Vagina (tissue), 2 donors: ENCODE measurements at regions not wholly inside any gene's neighbourhood (a gene's known extent, or its start where the extent isn't known, plus 50 kb on each side); places are given as distances from the start of the nearest gene placed in this dataset.

Experiments
- CTCF ChIP-seq, 3 experiments: fragments of 450-650 bp in 2 of 3; fragments of 200-600 bp in 1 of 3; sonication (generic) in 1 of 3; IDR thresholded peaks; one replicate each; pipeline ENCODE4 v1.5.1; 2017 to 2019; ENCODE audit warnings: antibody characterized with exemption in 3 of 3, mild to moderate bottlenecking in 2 of 3, moderate library complexity in 2 of 3
- POLR2A ChIP-seq, 2 donors: fragments of 450-650 bp; IDR thresholded peaks; one replicate each; pipeline ENCODE4 v1.6.1; 2017; ENCODE audit warnings: antibody characterized with exemption in 2 of 2, mild to moderate bottlenecking in 2 of 2, moderate library complexity in 2 of 2
- POLR2AphosphoS5 ChIP-seq, 2 donors: sonication (generic); formaldehyde crosslinking; IDR thresholded peaks; one replicate each; pipeline ENCODE4 v1.9.0; 2017; ENCODE audit warnings: antibody characterized with exemption in 2 of 2, mild to moderate bottlenecking in 2 of 2, low read depth in 1 of 2; ENCODE audit not compliant: insufficient read depth in 1 of 2

- TF ChIP-seq CTCF (IDR thresholded peaks at IDR 0.05) (no peak), POLR2A (IDR thresholded peaks at IDR 0.05) (no peak), POLR2AphosphoS5 (IDR thresholded peaks at IDR 0.05; ENCODE audit: insufficient read depth in 1 of 2, low read depth in 1 of 2) (no peak)
Observed at GRCh38 chr6:15781333-15781732, 118.5 kb upstream of the DTNBP1 start.
